ENCODE measurements at regions not wholly inside any gene's neighbourhood (a gene's known extent, or its start where the extent isn't known, plus 50 kb on each side); places are given as distances from the start of the nearest gene placed in this dataset.
"Not testable (repeated sequence)": the region's sequence is repeated elsewhere in the genome, so short reads cannot be mapped to it uniquely, and the experiment has no call there.

DNA sequence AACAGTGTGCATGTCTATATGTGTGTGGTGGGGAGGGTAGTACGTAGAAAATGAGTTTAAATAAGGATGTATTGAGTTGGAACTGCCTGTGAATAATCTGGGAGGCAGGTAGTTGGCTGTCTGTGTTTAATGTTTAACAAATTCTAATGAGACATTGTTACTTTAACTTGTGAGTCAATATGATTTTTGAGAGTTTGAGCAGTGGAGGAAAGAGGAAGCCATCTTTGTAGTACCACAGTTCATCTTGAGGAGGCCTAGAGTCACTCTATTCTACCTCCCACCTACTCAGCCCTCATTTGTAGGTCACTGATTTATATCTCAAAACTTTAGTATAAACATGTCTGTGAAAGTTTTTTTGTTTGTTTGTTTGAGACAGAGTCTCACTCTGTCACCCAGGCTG, 129.9 kb upstream of the ITGB1 start:
- H3K79me2 ChIP-seq (ENCODE audit: low read length), result no peaks in the 10 kb centered on the region
- H3K27ac ChIP-seq (ENCODE audit: low read length), result no peak overlapping the region
- H3K4me3 ChIP-seq (ENCODE audit: low read length), result no peak overlapping the region
- no peaks in the 10 kb centered on the region for H3K36me3 ChIP-seq (ENCODE audit: insufficient read depth, low read length)
- no peaks in the 10 kb centered on the region for H4K20me1 ChIP-seq (ENCODE audit: insufficient read depth, low read depth, low read length)
- peaks cover 47% of the 10 kb centered on the region for H3K4me1 ChIP-seq (ENCODE audit: low read length)
- H3K9me3 ChIP-seq (ENCODE audit: low read length), result no peaks in the 10 kb centered on the region
- DNase-seq, result no peak
- H3K4me2 ChIP-seq (ENCODE audit: low read depth, low read length, poor library complexity, severe bottlenecking), result no peak overlapping the region
- H3K27me3 ChIP-seq (ENCODE audit: low read length), result no peaks in the 10 kb centered on the region
- H3K9ac ChIP-seq (ENCODE audit: low read length), result no peak overlapping the region
- H3K9me2 ChIP-seq (replicated peaks; ENCODE audit: insufficient read depth, low read length), result no peaks in the 10 kb centered on the region
- H2AFZ ChIP-seq (ENCODE audit: low read length), result 0 out of 2 replicates have a peak overlapping the region, but pooled peaks have one; percentile 36

DNA sequence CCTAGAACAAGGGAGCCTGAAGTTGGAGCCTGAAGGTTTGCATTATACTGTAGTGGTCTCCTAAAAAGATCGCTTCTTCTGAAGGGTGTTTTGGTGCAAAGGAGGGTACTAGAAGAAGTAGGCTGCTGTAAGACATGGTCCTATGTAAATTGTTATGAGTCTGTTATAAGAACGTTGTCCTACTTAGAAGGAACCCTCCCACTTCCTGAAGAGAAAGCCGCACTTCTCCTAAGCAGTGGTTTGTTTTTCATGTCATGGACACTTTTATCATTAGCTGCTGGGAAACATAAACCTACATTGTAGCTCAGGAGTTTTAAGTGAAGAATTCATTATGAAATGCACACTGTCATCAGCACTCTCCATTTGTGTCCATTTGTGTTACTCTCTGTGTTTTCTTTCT, 129.1 kb upstream of the ITGB1 start:
- no peak overlapping the region for H3K4me3 ChIP-seq (ENCODE audit: low read length)
- no peaks in the 10 kb centered on the region for H3K27me3 ChIP-seq (ENCODE audit: low read length)
- no peak overlapping the region for H3K4me2 ChIP-seq (ENCODE audit: low read depth, low read length, poor library complexity, severe bottlenecking)
- no peak overlapping the region for H3K9ac ChIP-seq (ENCODE audit: low read length)
- peaks cover 48% of the 10 kb centered on the region for H3K4me1 ChIP-seq (ENCODE audit: low read length)
- no peaks in the 10 kb centered on the region for H3K79me2 ChIP-seq (ENCODE audit: low read length)
- no peak overlapping the region for H3K27ac ChIP-seq (ENCODE audit: low read length)
- no peaks in the 10 kb centered on the region for H3K9me2 ChIP-seq (replicated peaks; ENCODE audit: insufficient read depth, low read length)
- no peak for DNase-seq
- no peaks in the 10 kb centered on the region for H3K9me3 ChIP-seq (ENCODE audit: low read length)
- no peak overlapping the region for H2AFZ ChIP-seq (ENCODE audit: low read length)
- H3K36me3 ChIP-seq (ENCODE audit: insufficient read depth, low read length), result no peaks in the 10 kb centered on the region
- no peaks in the 10 kb centered on the region for H4K20me1 ChIP-seq (ENCODE audit: insufficient read depth, low read depth, low read length)

DNA sequence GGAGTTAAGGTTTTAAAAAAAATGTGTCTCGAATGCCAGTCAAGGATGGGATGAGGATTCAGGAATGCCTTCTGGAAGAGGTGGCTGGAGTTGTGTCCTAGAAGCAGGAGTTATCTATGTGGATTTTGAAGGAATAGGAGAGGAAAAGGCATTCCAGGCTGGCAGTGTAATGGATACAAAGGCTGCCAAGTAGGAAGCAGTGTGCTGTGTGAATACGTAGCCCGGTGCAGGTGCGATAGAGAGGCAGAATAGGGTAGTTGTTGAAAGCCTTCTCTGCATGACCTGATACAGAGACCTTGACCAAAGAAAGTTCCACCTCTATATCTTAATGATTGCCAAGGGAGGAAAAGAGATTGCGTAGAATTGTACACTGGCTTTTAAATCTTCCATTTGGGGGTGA, 128.1 kb upstream of the ITGB1 start:
- H3K4me2 ChIP-seq (ENCODE audit: low read depth, low read length, poor library complexity, severe bottlenecking), result no peak overlapping the region
- no peaks in the 10 kb centered on the region for H3K9me3 ChIP-seq (ENCODE audit: low read length)
- no peaks in the 10 kb centered on the region for H3K79me2 ChIP-seq (ENCODE audit: low read length)
- peaks cover 49% of the 10 kb centered on the region for H3K4me1 ChIP-seq (ENCODE audit: low read length)
- H3K27me3 ChIP-seq (ENCODE audit: low read length), result no peaks in the 10 kb centered on the region
- H3K4me3 ChIP-seq (ENCODE audit: low read length), result no peak overlapping the region
- no peak overlapping the region for H3K9ac ChIP-seq (ENCODE audit: low read length)
- no peak for DNase-seq
- H3K36me3 ChIP-seq (ENCODE audit: insufficient read depth, low read length), result no peaks in the 10 kb centered on the region
- H3K27ac ChIP-seq (ENCODE audit: low read length), result no peak overlapping the region
- H4K20me1 ChIP-seq (ENCODE audit: insufficient read depth, low read depth, low read length), result no peaks in the 10 kb centered on the region
- no peak overlapping the region for H2AFZ ChIP-seq (ENCODE audit: low read length)
- no peaks in the 10 kb centered on the region for H3K9me2 ChIP-seq (replicated peaks; ENCODE audit: insufficient read depth, low read length)

DNA sequence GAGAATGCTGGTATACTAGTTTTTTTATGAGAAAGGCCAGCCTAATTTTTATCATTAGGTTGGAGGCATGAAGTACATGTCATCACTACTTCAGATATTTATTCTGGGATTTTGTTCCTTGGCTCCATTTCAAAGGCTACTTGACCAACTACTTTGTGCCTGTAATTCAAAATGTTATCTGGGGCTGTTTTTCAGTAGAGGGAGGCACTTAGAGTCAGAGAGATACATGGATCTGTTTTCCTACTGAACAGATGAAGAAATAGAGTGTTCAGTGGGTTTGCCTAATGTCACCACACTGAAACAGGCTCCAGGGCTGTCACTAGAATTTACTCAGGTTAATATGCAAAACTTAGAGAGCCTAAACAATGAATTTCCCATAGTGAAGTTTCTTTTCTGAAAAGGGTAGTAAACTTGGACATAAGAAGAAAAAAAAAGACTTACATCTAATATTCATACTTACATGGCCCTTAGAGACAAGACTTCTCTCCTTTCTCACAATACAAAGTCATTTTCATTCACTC, 127.3 kb upstream of the ITGB1 start:
- Histone ChIP-seq H3K27me3 (ENCODE audit: low read length) (no peaks in the 10 kb centered on the region), H4K20me1 (ENCODE audit: insufficient read depth, low read depth, low read length) (no peaks in the 10 kb centered on the region), H3K27ac (ENCODE audit: low read length) (no peak overlapping the region), H3K9ac (ENCODE audit: low read length) (no peak overlapping the region), H3K79me2 (ENCODE audit: low read length) (no peaks in the 10 kb centered on the region), H3K36me3 (ENCODE audit: insufficient read depth, low read length) (no peaks in the 10 kb centered on the region), H3K9me3 (ENCODE audit: low read length) (no peaks in the 10 kb centered on the region), H3K4me1 (ENCODE audit: low read length) (peaks cover 53% of the 10 kb centered on the region), H3K4me2 (ENCODE audit: low read depth, low read length, poor library complexity, severe bottlenecking) (no peak overlapping the region), H3K9me2 (replicated peaks; ENCODE audit: insufficient read depth, low read length) (no peaks in the 10 kb centered on the region), H2AFZ (ENCODE audit: low read length) (no peak overlapping the region), H3K4me3 (ENCODE audit: low read length) (no peak overlapping the region)
- DNase-seq, result no peak

DNA sequence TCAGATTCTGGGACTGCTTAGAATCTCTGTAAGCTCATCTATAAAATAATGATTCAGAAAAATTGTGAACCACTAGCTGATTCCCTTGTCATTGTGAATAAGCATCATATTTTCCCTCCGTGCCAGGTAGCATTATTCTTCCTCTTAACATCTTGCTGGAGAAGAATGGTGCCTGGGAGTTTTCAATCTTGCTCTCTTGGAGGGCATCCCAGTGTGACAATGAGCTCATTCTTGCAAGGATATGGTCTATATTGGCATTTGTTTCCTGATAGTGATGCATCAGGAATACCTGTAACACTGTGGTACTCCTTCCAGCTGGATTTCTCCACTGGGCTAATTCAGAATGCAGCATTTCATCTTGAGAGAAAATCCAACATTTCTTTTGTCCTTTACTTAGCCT, 126.4 kb upstream of the ITGB1 start:
- H3K9ac ChIP-seq (ENCODE audit: low read length), result no peak overlapping the region
- no peaks in the 10 kb centered on the region for H3K79me2 ChIP-seq (ENCODE audit: low read length)
- H3K4me1 ChIP-seq (ENCODE audit: low read length), result peaks cover 53% of the 10 kb centered on the region
- no peak for DNase-seq
- no peak overlapping the region for H3K4me3 ChIP-seq (ENCODE audit: low read length)
- no peaks in the 10 kb centered on the region for H3K9me2 ChIP-seq (replicated peaks; ENCODE audit: insufficient read depth, low read length)
- H2AFZ ChIP-seq (ENCODE audit: low read length), result no peak overlapping the region
- H3K9me3 ChIP-seq (ENCODE audit: low read length), result no peaks in the 10 kb centered on the region
- no peaks in the 10 kb centered on the region for H4K20me1 ChIP-seq (ENCODE audit: insufficient read depth, low read depth, low read length)
- no peaks in the 10 kb centered on the region for H3K27me3 ChIP-seq (ENCODE audit: low read length)
- no peak overlapping the region for H3K4me2 ChIP-seq (ENCODE audit: low read depth, low read length, poor library complexity, severe bottlenecking)
- H3K36me3 ChIP-seq (ENCODE audit: insufficient read depth, low read length), result no peaks in the 10 kb centered on the region
- H3K27ac ChIP-seq (ENCODE audit: low read length), result no peak overlapping the region

DNA sequence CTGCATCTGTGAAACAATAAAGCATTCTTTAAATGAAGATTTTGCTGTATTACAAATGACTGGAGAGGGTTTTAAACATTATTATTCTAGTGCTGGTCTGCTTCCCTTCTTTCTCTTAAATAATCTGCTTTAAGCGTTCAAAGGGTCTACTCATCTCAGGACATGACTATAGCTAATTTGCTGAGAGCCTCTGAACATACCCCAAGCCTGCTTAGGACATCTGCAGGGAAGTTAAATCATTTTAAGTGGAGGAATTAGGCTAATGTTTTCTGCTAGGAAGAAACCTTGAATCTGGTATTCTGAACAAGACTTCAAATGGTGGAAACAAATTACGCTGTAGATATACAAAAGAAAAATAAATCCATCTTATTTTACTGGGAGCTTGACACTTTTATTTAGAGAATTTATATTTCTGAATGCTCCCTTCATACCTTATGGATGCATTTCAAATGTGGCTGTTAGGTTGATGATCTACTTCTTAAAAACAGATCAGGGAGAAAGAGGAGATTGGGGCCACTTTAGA, 124.4 kb upstream of the ITGB1 start:
- peak overlapping the region; percentile 53 for H3K4me2 ChIP-seq (ENCODE audit: low read depth, low read length, poor library complexity, severe bottlenecking)

DNA sequence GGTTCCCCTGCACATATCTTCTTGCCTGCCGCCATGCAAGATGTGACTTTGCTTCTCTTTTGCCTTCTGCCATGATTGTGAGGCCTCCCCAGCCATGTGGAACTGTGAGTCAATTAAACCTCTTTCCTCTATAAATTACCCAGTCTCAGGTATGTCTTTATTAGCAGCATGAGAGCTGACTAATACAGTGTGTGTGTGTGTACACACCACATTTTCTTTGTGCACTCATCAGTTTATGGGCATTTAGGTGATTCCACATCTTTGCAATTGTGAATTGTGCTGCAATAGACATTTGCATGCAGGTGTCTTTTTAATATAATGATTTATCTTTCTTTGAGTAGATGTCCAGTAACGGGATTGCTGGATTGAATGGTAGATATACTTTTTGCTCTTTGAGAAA, 122.4 kb upstream of the ITGB1 start:
- H3K36me3 ChIP-seq (ENCODE audit: insufficient read depth, low read length), result not testable (repeated sequence)

More for the DNA sequence above, 124.4 kb upstream of the ITGB1 start:
- peak overlapping the region; percentile 54 for H2AFZ ChIP-seq (ENCODE audit: low read length)
- peak overlapping the region; percentile 92 for H3K27ac ChIP-seq (ENCODE audit: low read length)
- H3K9me3 ChIP-seq (ENCODE audit: low read length), result no peaks in the 10 kb centered on the region
- no peaks in the 10 kb centered on the region for H3K9me2 ChIP-seq (replicated peaks; ENCODE audit: insufficient read depth, low read length)
- peaks cover 53% of the 10 kb centered on the region for H3K4me1 ChIP-seq (ENCODE audit: low read length)
- no peaks in the 10 kb centered on the region for H4K20me1 ChIP-seq (ENCODE audit: insufficient read depth, low read depth, low read length)
- peak overlapping the region; percentile 25; the same call in 1 of the 2 replicates for H3K4me3 ChIP-seq (ENCODE audit: low read length)
- H3K27me3 ChIP-seq (ENCODE audit: low read length), result no peaks in the 10 kb centered on the region
- H3K79me2 ChIP-seq (ENCODE audit: low read length), result no peaks in the 10 kb centered on the region
- H3K9ac ChIP-seq (ENCODE audit: low read length), result peak overlapping the region; percentile 37
- no peaks in the 10 kb centered on the region for H3K36me3 ChIP-seq (ENCODE audit: insufficient read depth, low read length)
- no peak for DNase-seq

DNA sequence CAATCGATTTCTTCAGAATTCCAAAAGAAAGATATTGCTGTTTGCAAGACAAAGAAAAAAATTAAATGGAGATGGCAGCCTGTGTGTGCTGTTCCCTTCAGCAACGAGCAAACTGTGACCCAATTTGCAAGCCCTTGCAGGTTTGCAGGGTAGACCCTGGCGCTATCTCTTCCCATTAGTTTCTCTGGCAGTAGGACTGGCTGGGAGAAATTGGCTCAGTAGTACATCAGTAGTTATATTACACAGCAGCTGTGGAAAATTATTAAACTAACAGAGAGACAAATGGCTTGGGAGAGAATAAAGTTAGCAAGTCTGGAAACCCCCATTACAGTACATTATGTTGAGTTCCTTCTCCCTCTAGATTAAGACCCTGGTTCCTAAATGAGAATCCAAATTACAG, 116.4 kb upstream of the ITGB1 start:
- no peak overlapping the region for H3K27ac ChIP-seq (ENCODE audit: low read length)
- no peak overlapping the region for H2AFZ ChIP-seq (ENCODE audit: low read length)
- H3K9ac ChIP-seq (ENCODE audit: low read length), result no peak overlapping the region
- H3K36me3 ChIP-seq (ENCODE audit: insufficient read depth, low read length), result no peaks in the 10 kb centered on the region
- no peaks in the 10 kb centered on the region for H3K9me3 ChIP-seq (ENCODE audit: low read length)
- no peaks in the 10 kb centered on the region for H3K79me2 ChIP-seq (ENCODE audit: low read length)
- H3K4me3 ChIP-seq (ENCODE audit: low read length), result no peak overlapping the region
- H3K9me2 ChIP-seq (replicated peaks; ENCODE audit: insufficient read depth, low read length), result no peaks in the 10 kb centered on the region
- no peaks in the 10 kb centered on the region for H4K20me1 ChIP-seq (ENCODE audit: insufficient read depth, low read depth, low read length)
- H3K4me1 ChIP-seq (ENCODE audit: low read length), result peaks cover 8% of the 10 kb centered on the region
- no peak for DNase-seq
- H3K27me3 ChIP-seq (ENCODE audit: low read length), result no peaks in the 10 kb centered on the region
- no peak overlapping the region for H3K4me2 ChIP-seq (ENCODE audit: low read depth, low read length, poor library complexity, severe bottlenecking)

More for the DNA sequence above, 122.4 kb upstream of the ITGB1 start:
- H3K4me2 ChIP-seq (ENCODE audit: low read depth, low read length, poor library complexity, severe bottlenecking); H2AFZ ChIP-seq (ENCODE audit: low read length); H4K20me1 ChIP-seq (ENCODE audit: insufficient read depth, low read depth, low read length); H3K9me2 ChIP-seq (replicated peaks; ENCODE audit: insufficient read depth, low read length); H3K9ac ChIP-seq (ENCODE audit: low read length); H3K79me2 ChIP-seq (ENCODE audit: low read length); H3K9me3 ChIP-seq (ENCODE audit: low read length); H3K4me3 ChIP-seq (ENCODE audit: low read length); H3K27me3 ChIP-seq (ENCODE audit: low read length); H3K27ac ChIP-seq (ENCODE audit: low read length); DNase-seq: not testable (repeated sequence)
- H3K4me1 ChIP-seq (ENCODE audit: low read length), result peaks cover 44% of the 10 kb centered on the region

Measured in Karpas-422 (cell line).